ENCODE measurements at regions not wholly inside any gene's neighbourhood (a gene's known extent, or its start where the extent isn't known, plus 50 kb on each side); places are given as distances from the start of the nearest gene placed in this dataset.

DNA sequence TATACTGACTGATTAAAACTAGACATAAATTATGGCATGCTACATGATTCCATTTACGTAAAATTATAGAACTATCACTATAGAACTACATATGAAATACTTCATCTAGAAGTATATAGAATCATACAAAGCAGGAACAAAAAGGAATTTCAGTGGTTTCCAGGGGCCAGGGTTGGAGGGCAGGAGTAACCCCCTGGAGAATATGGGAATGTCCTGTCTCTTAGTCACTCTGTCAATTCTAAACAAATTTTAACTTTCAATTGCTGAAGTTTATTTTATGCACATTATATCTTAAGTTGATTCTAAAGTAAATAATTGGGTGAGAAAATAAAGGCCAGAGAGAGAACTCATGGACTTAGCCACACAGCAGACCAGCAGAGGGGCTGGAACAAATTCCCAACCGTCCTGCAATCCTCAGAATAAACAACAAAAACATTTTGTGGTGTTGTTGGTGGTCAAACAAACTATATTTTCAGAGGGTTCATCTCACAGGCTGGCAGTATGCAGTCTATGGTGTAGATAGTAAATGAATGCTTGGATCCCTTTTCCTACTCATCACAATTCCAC lies 476.9 kb upstream of the SLIT2 start:
- DNase-seq (ENCODE audit: low spot score in 2 of 2) (no peak), ATAC-seq (ENCODE audit: low read depth) (no peak)
- peaks cover 6% of the 10 kb centered on the region for H3K9me3 Mint-ChIP-seq

DNA sequence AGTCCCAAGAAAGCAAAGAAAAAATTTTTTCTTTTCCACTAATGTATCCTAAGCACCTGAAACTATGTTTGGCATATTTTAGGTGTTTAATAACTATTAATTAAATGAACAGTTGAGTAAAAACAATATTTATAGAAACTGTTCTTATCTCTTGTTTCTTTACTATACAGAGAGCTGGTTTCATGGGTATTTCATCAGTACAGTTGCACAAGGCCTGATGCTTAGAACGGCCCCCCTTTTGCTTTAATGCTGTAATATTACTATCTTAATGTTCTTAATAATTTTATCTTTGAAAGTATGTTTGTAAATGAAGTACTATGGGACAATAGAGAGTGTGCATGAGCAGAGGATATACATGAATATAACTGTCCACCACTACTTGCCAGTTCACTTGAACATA lies 479.1 kb upstream of the SLIT2 start:
- Mint-ChIP-seq H3K27ac (no peak overlapping the region), H3K4me1 (no peaks in the 10 kb centered on the region), H3K9me3 (peaks cover 5% of the 10 kb centered on the region), H3K36me3 (no peaks in the 10 kb centered on the region), H3K4me3 (no peak overlapping the region), H3K27me3 (no peaks in the 10 kb centered on the region)
- ATAC-seq (ENCODE audit: low read depth) (no peak), DNase-seq (ENCODE audit: low spot score in 2 of 2) (no peak)

More for the DNA sequence above, 476.9 kb upstream of the SLIT2 start:
- Mint-ChIP-seq H3K4me3 (no peak overlapping the region), H3K36me3 (no peaks in the 10 kb centered on the region), H3K27me3 (no peaks in the 10 kb centered on the region), H3K4me1 (no peaks in the 10 kb centered on the region), H3K27ac (no peak overlapping the region)

DNA sequence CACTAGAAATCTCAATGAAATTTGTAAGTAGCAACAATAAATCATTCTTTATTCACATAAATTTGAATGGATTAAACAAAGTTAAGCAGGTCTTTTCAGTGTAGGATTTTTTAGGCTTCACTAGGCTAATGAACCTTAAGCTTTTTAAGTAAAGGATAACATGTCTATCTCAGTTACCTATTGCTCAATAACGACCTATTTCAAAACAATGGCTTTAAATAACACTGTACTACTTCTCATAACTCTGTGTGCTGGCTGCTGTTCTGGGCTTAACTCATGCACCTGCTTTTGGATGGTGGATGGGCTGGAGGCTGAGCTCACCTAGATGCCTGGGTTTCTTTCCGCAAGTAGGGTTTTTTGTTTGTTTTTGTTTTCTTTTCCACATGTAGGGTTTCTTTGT lies 495.0 kb upstream of the SLIT2 start:
- no peaks in the 10 kb centered on the region for H3K27me3 Mint-ChIP-seq
- no peak for ATAC-seq (ENCODE audit: low read depth)
- H3K36me3 Mint-ChIP-seq, result no peaks in the 10 kb centered on the region
- H3K9me3 Mint-ChIP-seq, result peaks cover 1% of the 10 kb centered on the region
- no peak overlapping the region for H3K27ac Mint-ChIP-seq
- DNase-seq (ENCODE audit: low spot score in 2 of 2), result no peak
- no peaks in the 10 kb centered on the region for H3K4me1 Mint-ChIP-seq
- no peak overlapping the region for H3K4me3 Mint-ChIP-seq

DNA sequence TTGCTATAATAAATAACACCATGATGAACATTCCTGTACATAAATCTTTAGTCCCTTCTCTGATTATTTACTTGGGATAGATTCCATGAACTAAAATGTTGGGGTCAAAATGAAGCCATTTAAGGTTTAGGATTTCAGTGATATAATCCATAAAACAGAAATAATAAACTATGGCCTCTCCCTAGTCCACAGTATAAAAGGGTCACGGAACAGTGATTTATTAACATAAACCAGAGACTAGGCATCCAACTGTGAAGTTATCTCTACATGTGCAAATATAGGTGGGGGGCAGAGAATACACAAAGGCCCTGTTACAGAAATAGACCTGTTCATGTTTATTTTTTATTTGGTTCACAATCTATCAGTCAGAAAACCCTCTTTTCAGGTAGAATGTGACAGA lies 499.1 kb upstream of the SLIT2 start:
- no peaks in the 10 kb centered on the region for H3K4me1 Mint-ChIP-seq
- no peak for DNase-seq (ENCODE audit: low spot score in 2 of 2)
- H3K4me3 Mint-ChIP-seq, result no peak overlapping the region
- H3K36me3 Mint-ChIP-seq, result no peaks in the 10 kb centered on the region
- no peak overlapping the region for H3K27ac Mint-ChIP-seq
- no peak for ATAC-seq (ENCODE audit: low read depth)
- H3K27me3 Mint-ChIP-seq, result no peaks in the 10 kb centered on the region
- peaks cover 4% of the 10 kb centered on the region for H3K9me3 Mint-ChIP-seq

DNA sequence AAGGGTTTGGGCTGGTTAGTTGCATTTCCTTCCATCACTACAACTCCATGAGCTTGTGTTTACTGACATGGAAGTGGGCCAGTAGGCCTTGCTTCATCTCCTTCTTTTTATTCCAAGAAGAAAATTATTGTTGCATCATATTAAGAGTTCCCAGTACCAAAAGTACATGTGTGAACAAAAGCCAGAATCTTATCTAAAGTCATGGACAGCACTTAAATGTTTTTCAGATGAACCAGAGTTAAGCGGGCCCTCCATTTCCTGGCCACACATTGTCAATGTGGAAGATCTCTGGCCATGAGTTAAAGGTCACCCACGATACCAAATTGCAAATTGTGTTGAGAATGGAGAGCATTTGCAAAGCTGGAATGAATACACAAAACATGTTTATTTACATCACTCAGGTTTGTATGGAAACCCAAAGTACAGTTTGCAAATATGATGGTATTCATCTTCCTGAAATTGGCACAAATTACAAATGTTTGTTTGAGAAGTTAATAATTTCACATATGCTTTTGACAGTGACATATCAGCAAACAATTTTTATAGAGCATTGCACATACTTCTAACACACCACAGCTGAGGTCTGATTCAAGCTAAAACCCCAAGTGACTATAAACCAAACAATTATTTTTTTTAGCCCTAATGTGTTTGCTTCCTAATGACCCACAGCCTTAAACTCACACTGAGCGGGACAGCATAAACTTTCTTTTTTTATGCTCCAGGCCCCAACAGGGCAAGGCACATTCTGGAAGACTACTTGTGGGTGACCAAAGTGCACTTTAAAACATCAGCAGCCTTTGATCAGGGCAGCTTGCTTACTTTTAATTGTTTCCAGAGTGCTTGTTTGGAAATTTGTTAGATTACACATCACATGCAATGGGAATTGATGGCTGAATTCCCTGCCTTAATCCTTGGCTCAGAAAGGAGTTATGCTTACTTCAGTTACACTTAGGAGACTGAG lies 502.9 kb upstream of the SLIT2 start:
- H3K4me3 Mint-ChIP-seq, result no peak overlapping the region
- no peak for ATAC-seq (ENCODE audit: low read depth)
- peaks cover 2% of the 10 kb centered on the region for H3K9me3 Mint-ChIP-seq
- no peak for DNase-seq (ENCODE audit: low spot score in 2 of 2)
- no peaks in the 10 kb centered on the region for H3K4me1 Mint-ChIP-seq
- H3K27ac Mint-ChIP-seq, result no peak overlapping the region
- H3K36me3 Mint-ChIP-seq, result no peaks in the 10 kb centered on the region
- H3K27me3 Mint-ChIP-seq, result no peaks in the 10 kb centered on the region

DNA sequence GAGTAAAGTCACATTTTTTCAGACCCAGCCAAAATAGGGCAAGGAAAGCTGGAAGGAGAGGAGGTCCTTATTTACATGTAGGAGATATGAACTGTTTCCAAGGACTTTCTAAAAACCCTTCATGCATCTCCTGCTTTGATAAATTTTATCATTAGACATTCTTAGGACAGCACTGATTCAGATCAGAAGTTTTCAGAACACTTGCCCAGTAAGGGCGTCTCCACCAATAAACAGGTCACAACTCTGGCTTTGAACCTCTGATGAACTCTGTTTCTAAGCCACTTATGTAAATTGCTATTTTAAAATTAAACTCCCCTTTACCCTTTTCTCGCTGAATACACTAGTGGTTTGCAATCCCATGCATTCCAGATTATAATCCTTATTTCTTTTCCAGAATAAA lies 505.3 kb upstream of the SLIT2 start:
- DNase-seq (ENCODE audit: low spot score in 2 of 2), result no peak
- H3K4me1 Mint-ChIP-seq, result no peaks in the 10 kb centered on the region
- no peak overlapping the region for H3K27ac Mint-ChIP-seq
- H3K36me3 Mint-ChIP-seq, result no peaks in the 10 kb centered on the region
- no peak overlapping the region for H3K4me3 Mint-ChIP-seq
- ATAC-seq (ENCODE audit: low read depth), result no peak
- H3K9me3 Mint-ChIP-seq, result peaks cover 2% of the 10 kb centered on the region
- no peaks in the 10 kb centered on the region for H3K27me3 Mint-ChIP-seq

DNA sequence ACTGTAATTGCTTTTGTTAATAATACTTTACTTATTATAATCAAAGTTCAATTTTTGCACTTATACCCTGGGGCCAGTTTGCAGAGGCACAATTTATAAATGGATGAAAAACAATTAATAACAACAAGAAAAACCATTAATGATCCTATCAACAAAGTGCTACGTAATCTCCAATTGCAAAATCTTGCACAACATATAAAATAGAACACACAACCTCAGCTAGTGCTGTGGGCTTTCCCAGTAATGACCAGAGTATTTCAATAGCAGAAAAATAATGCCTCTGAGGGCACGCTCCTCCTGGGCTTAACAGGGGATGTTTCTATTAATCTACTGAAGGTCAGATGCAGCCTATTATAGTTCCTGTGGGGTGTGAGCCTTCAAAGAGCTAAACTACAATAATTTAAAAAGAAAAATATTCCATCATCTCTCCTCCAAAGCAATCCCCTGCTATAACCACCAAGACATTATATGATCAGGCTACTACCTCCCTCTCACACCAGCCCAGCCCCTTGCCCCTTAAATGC lies 508.5 kb upstream of the SLIT2 start:
- DNase-seq (ENCODE audit: low spot score in 2 of 2) (no peak), ATAC-seq (ENCODE audit: low read depth) (no peak)
- Mint-ChIP-seq H3K4me3 (no peak overlapping the region), H3K36me3 (no peaks in the 10 kb centered on the region), H3K4me1 (peaks cover 5% of the 10 kb centered on the region), H3K27ac (no peak overlapping the region), H3K27me3 (no peaks in the 10 kb centered on the region), H3K9me3 (no peaks in the 10 kb centered on the region)

DNA sequence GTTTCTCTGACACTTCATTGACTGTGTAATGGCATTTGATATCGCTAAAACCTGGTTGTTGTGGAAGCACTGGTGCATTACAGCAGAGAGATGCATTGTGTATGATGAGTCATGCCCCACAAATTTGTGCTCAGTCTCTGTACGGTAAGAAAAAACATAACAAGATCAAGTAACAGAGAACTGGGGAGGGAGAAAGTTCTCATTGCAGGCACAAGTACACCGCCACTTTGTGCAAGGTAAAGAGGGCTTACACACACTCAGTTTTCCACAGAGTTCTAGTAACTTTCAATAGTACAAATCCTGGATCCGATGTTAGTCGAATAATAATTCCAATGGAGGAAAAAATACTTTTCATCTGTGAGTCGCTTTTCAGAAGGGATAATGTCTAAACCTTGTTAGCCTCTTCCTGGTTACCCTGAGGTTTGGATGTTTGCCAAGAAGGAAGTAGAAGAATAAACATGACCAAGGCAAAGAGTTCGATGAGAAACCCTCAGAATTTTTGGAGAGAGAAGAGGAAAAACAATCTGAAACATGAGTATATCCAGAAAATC lies 512.5 kb upstream of the SLIT2 start:
- ATAC-seq (ENCODE audit: low read depth), result peak; percentile 24
- Mint-ChIP-seq H3K27me3 (no peaks in the 10 kb centered on the region), H3K27ac (no peak overlapping the region), H3K36me3 (no peaks in the 10 kb centered on the region), H3K4me1 (peaks cover 5% of the 10 kb centered on the region), H3K4me3 (no peak overlapping the region), H3K9me3 (peaks cover 1% of the 10 kb centered on the region)
- no peak for DNase-seq (ENCODE audit: low spot score in 2 of 2)

DNA sequence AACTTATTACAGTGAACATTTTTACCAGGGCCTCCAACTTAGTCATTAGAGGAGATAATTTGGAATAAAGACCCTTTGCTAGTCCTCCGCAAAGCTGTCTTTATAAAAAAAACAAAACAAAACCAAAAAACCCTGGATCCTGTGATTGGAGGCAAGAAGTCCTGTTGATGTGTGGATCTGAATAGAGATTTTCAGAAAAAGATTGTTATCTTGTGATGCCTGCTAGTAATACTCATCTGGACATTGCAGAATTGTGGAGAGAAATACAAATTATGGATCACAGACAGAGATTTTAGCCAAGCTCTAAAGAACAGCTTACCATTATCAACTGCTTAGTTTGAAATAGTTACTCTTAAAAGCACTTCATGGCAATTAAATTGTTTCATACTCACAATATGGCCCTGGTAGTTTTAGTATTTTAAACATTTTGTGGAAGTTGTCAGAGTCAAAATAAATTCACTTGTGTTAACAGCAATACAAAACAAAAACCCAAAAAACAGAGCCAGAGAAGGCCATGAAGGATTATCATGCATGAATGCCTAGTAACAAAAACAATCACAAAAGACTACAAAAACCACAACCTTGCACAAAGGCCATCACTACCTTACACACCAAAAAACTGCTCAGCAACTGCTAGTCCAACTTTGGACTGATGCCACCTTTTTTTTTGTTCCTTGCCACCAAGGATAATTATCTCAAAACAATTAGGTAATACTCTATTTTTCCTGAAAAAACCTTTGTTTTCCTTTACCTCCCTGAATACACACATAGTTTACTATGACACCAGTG lies 514.5 kb upstream of the SLIT2 start:
- Mint-ChIP-seq H3K4me3 (no peak overlapping the region), H3K27me3 (no peaks in the 10 kb centered on the region), H3K36me3 (no peaks in the 10 kb centered on the region), H3K27ac (no peak overlapping the region), H3K4me1 (peaks cover 5% of the 10 kb centered on the region), H3K9me3 (peaks cover 2% of the 10 kb centered on the region)
- DNase-seq (ENCODE audit: low spot score in 2 of 2) (no peak), ATAC-seq (ENCODE audit: low read depth) (no peak)

DNA sequence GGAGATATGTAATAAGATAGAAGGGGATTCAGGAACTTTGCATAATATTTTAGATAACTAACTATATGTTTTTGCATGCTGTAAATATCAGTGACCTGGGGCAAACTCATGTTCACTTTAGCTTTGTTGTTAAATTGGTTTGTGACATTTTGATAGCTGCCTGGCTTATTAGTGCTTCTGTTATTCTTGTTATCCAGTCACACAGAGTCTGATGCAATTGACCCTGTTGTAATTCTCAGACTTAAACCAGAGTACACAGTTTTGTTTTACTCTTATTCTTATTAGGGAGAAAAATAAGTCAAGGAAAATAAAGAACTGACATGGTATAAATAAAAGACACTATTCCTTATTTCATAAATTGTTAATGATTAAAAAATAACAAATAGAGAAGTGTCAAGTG lies 516.7 kb upstream of the SLIT2 start:
- no peak overlapping the region for H3K27ac Mint-ChIP-seq
- ATAC-seq (ENCODE audit: low read depth) (no peak), DNase-seq (ENCODE audit: low spot score in 2 of 2) (no peak)
- peaks cover 4% of the 10 kb centered on the region for H3K9me3 Mint-ChIP-seq
- no peak overlapping the region for H3K4me3 Mint-ChIP-seq
- no peaks in the 10 kb centered on the region for H3K27me3 Mint-ChIP-seq
- peaks cover 7% of the 10 kb centered on the region for H3K4me1 Mint-ChIP-seq
- no peaks in the 10 kb centered on the region for H3K36me3 Mint-ChIP-seq

DNA sequence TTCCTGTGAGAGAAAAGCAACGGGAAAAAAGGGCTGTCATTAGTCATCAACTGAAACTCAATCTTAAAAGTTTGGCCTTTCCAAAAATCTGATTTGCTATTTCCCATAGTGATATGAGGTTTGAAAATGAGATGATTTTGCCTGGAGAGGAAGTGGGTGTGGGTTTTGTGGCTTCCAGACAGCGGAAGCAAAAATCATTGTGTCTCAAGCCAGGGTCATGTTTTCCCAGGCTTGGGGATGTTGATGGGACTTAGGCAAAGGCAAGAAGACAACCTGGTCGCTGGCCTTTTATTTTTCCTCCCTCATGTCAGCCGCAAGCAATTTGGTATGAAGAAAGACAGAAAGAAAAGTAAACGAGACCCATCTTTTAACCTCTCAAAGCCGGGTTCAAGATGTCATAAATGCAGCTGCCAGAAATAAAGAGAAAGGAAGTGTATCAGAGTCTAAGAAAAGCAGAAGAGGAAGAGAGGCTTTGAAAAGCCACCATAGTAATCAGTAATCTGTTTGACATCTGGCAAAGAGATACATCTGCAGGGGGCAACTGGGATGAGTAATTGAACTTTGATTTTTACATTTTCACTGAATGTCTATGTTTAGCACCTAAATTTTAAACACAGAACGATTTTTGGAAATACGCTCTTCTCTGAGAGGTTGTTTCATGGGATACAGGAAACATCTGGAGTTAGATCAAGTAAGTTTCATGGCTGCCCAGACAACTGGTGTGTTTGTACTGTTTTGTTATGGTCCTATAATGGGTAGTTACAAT lies 521.6 kb upstream of the SLIT2 start:
- DNase-seq (ENCODE audit: low spot score in 2 of 2) (no peak), ATAC-seq (ENCODE audit: low read depth) (peak; percentile 86)
- Mint-ChIP-seq H3K4me3 (peak overlapping the region; percentile 72), H3K27ac (peak overlapping the region; percentile 37), H3K4me1 (peaks cover 9% of the 10 kb centered on the region), H3K27me3 (no peaks in the 10 kb centered on the region), H3K36me3 (no peaks in the 10 kb centered on the region), H3K9me3 (peaks cover 4% of the 10 kb centered on the region)

DNA sequence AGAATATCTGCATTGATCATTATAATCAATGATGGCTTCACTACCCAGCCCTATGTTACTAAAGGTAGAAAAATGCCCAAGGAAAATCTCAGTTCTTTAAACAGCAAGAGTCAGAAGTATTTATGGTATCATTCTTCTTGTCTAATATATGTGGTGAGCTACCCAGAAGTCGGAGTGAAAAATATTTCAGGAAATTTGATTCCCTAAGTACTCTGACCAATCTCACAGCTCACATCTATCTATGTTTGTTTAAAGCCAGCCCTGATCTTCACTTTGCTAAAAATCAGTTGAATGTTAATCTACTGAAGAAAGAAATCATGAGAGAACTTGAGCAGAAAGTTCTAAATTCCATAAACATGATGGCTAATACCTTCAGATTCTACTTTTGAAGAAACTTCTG lies 522.9 kb upstream of the SLIT2 start:
- ATAC-seq (ENCODE audit: low read depth), result no peak
- peaks cover 2% of the 10 kb centered on the region for H3K9me3 Mint-ChIP-seq
- no peaks in the 10 kb centered on the region for H3K27me3 Mint-ChIP-seq
- no peak overlapping the region for H3K27ac Mint-ChIP-seq
- H3K4me1 Mint-ChIP-seq, result peaks cover 9% of the 10 kb centered on the region
- no peak for DNase-seq (ENCODE audit: low spot score in 2 of 2)
- H3K4me3 Mint-ChIP-seq, result no peak overlapping the region
- no peaks in the 10 kb centered on the region for H3K36me3 Mint-ChIP-seq

DNA sequence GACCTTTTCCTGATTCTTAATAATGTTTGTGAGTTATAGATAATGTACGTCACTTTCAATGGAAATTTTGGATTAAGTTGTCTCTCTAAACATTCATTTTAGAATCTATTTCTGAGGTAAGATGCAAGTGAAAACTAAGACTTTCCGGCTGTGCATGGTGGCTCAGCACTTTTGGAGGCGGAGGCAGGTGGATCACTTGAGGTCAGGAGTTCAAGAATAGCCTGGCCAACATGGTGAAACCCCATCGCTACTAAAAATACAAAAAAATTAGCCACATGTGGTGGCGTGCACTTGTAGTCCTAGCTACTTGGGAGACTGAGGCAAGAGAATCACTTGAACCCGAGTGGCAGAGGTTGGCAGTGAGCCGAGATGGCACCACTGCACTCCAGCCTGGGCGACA lies 524.6 kb upstream of the SLIT2 start:
- no peaks in the 10 kb centered on the region for H3K27me3 Mint-ChIP-seq

More for the DNA sequence above, 524.6 kb upstream of the SLIT2 start:
- H3K9me3 Mint-ChIP-seq, result peaks cover 2% of the 10 kb centered on the region
- peaks cover 9% of the 10 kb centered on the region for H3K4me1 Mint-ChIP-seq
- ATAC-seq (ENCODE audit: low read depth) (no peak), DNase-seq (ENCODE audit: low spot score in 2 of 2) (no peak)
- no peak overlapping the region for H3K4me3 Mint-ChIP-seq
- H3K36me3 Mint-ChIP-seq, result no peaks in the 10 kb centered on the region
- H3K27ac Mint-ChIP-seq, result no peak overlapping the region
